Natural killer cell (primary cell): ENCODE measurements at regions not wholly inside any gene's neighbourhood (a gene's known extent, or its start where the extent isn't known, plus 50 kb on each side); places are given as distances from the start of the nearest gene placed in this dataset.
"Not testable (repeated sequence)": the region's sequence is repeated elsewhere in the genome, so short reads cannot be mapped to it uniquely, and the experiment has no call there.

ENCODE experiments used
- ATAC-seq, 3 donors: fragments of 150-1000 bp in 2 of 3; fragments of 200-7000 bp in 1 of 3; cut with Tn5 transposase; 1 replicate in 1 of 3; 2 replicates in 2 of 3; pipeline ENCODE4 v1.10.0; 2021; ENCODE audit warnings: mild to moderate bottlenecking in 2 of 3, moderate library complexity in 2 of 3
- DNase-seq, 2 donors: peaks; one replicate each; pipeline versions ENCODE4 v3.0.0 to v3.0.0-alpha.2; 2013 to 2021; ENCODE audit warnings: mixed read lengths in 1 of 2
- H3K27ac ChIP-seq: one replicate; pipeline ENCODE4 v1.5.1; 2013; ENCODE audit warnings: mild to moderate bottlenecking, low read length
- H3K27me3 ChIP-seq: one replicate; pipeline ENCODE4 v1.6.1; 2013; ENCODE audit warnings: low read length; ENCODE audit not compliant: control insufficient read depth, insufficient read depth
- H3K36me3 ChIP-seq: one replicate; pipeline ENCODE4 v1.6.1; 2013; ENCODE audit warnings: low read length; ENCODE audit not compliant: control insufficient read depth, insufficient read depth
- H3K4me1 ChIP-seq: one replicate; pipeline ENCODE4 v1.6.1; 2013; ENCODE audit warnings: low read length; ENCODE audit not compliant: control insufficient read depth, insufficient read depth
- H3K4me3 ChIP-seq: one replicate; pipeline ENCODE4 v1.5.1; 2013; ENCODE audit warnings: low read length
- H3K9me3 ChIP-seq: one replicate; pipeline ENCODE4 v1.6.1; 2013; ENCODE audit warnings: low read length; ENCODE audit not compliant: control insufficient read depth, insufficient read depth
- H3K27ac Mint-ChIP-seq, 2 donors: one replicate each; pipeline ENCODE4 v1.8.0; 2022; ENCODE audit warnings: mild to moderate bottlenecking in 2 of 2, mixed read lengths in 2 of 2, moderate library complexity in 1 of 2
- H3K27me3 Mint-ChIP-seq, 2 donors: one replicate each; pipeline ENCODE4 v1.8.0; 2022; ENCODE audit warnings: low read depth in 2 of 2, mixed read lengths in 2 of 2
- H3K36me3 Mint-ChIP-seq: one replicate; pipeline ENCODE4 v1.8.0; 2022; ENCODE audit warnings: mixed read lengths
- H3K4me1 Mint-ChIP-seq, 2 donors: one replicate each; pipeline ENCODE4 v1.8.0; 2022; ENCODE audit warnings: mixed read lengths in 2 of 2
- H3K4me3 Mint-ChIP-seq: one replicate; pipeline ENCODE4 v1.8.0; 2022; ENCODE audit warnings: mild to moderate bottlenecking, moderate library complexity, mixed read lengths
- H3K9me3 Mint-ChIP-seq, 2 donors: one replicate each; pipeline ENCODE4 v1.8.0; 2022; ENCODE audit warnings: mixed read lengths in 2 of 2
- CTCF ChIP-seq: fragments of 200-600 bp; IDR thresholded peaks from one replicate; pipeline ENCODE4 v1.8.0; 2022; ENCODE audit warnings: antibody characterized with exemption
- WGBS: methylation state at CpG from one replicate; pipeline ENCODE4 v1.1.7; 2013; ENCODE audit warnings: missing lambda C conversion rate; ENCODE audit not compliant: insufficient coverage; 5-methylcytosine and 5-hydroxymethylcytosine counted together
- intact Hi-C: fragments of 100-400 bp; cut with micrococcal nuclease; formaldehyde crosslinking; loops from one replicate; pipeline ENCODE4 v1.14.2; 2022

GRCh38 chr1:4132352-4133296 lies 232.6 kb upstream of the C1orf174 start:
- no peaks in the 10 kb centered on the region for H3K36me3 Mint-ChIP-seq
- 83% methylated on average over 52 of the region's 53 CpGs for WGBS

GRCh38 chr1:4133297-4133938 lies 233.3 kb upstream of the C1orf174 start:
- H3K27me3 Mint-ChIP-seq, result no peaks in the 10 kb centered on the region
- Histone ChIP-seq H3K27me3 (no peaks in the 10 kb centered on the region), H3K4me3 (no peak overlapping the region), H3K9me3 (no peaks in the 10 kb centered on the region), H3K36me3 (no peaks in the 10 kb centered on the region), H3K27ac (no peak overlapping the region), H3K4me1 (no peaks in the 10 kb centered on the region)
- no peak overlapping the region for H3K27ac Mint-ChIP-seq
- DNase-seq (no peak), ATAC-seq (no peak)
- H3K9me3 Mint-ChIP-seq, result peaks cover 0 to 10% of the 10 kb centered on the region in 2 donors
- no peak for TF ChIP-seq CTCF
- no peaks in the 10 kb centered on the region for H3K36me3 Mint-ChIP-seq
- no peak overlapping the region for H3K4me3 Mint-ChIP-seq
- intact Hi-C loops, result no loop called here
- WGBS, result 82% methylated on average over 23 of the region's 24 CpGs
- H3K4me1 Mint-ChIP-seq, result no peaks in the 10 kb centered on the region

More at GRCh38 chr1:4132352-4133296, 232.6 kb upstream of the C1orf174 start:
- H3K4me1 ChIP-seq, result no peaks in the 10 kb centered on the region
- Mint-ChIP-seq H3K27me3 (no peaks in the 10 kb centered on the region), H3K4me3 (no peak overlapping the region), H3K4me1 (no peaks in the 10 kb centered on the region), H3K9me3 (peaks cover 0 to 10% of the 10 kb centered on the region in 2 donors), H3K27ac (no peak overlapping the region)
- TF ChIP-seq CTCF, result no peak
- no peaks in the 10 kb centered on the region for H3K9me3 ChIP-seq
- DNase-seq (no peak), ATAC-seq (no peak)
- H3K4me3 ChIP-seq, result no peak overlapping the region
- H3K27me3 ChIP-seq, result no peaks in the 10 kb centered on the region
- H3K27ac ChIP-seq, result no peak overlapping the region
- H3K36me3 ChIP-seq, result no peaks in the 10 kb centered on the region
- intact Hi-C loops, result no loop called here

- no peak overlapping the region for H3K27ac Mint-ChIP-seq
- H3K4me1 Mint-ChIP-seq, result no peaks in the 10 kb centered on the region
- no peaks in the 10 kb centered on the region for H3K9me3 ChIP-seq
- H3K4me3 Mint-ChIP-seq, result no peak overlapping the region
- H3K4me1 ChIP-seq, result no peaks in the 10 kb centered on the region
- TF ChIP-seq CTCF, result no peak
- DNase-seq, result no peak
- no peak for ATAC-seq
- H3K36me3 ChIP-seq, result no peaks in the 10 kb centered on the region
- H3K27me3 Mint-ChIP-seq, result no peaks in the 10 kb centered on the region
- no peaks in the 10 kb centered on the region for H3K36me3 Mint-ChIP-seq
- WGBS, result 83% methylated on average over 7 of the region's 9 CpGs
- peaks cover 0 to 10% of the 10 kb centered on the region in 2 donors for H3K9me3 Mint-ChIP-seq
- H3K27ac ChIP-seq, result no peak overlapping the region
- no peaks in the 10 kb centered on the region for H3K27me3 ChIP-seq
- no peak overlapping the region for H3K4me3 ChIP-seq
- intact Hi-C loops, result no loop called here
These were observed 233.9 kb upstream of the C1orf174 start for GRCh38 chr1:4133939-4134321.

DNA sequence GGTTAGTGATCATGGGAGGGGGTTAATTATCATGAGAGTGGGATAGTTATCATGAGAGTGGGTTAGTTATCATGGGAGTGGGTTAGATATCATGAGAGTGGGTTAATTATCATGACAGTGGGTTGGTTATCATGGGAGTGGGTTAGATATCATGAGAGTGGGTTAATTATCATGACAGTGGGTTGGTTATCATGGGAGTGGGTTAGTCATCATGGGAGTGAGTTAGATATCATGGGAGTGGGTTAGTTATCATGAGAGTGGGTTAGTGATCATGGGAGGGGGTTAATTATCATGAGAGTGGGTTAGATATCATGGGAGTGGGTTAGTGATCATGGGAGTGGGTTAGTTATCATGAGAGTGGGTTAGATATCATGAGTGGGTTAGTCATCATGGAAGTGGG lies 235.8 kb upstream of the C1orf174 start:
- H3K27ac ChIP-seq, H3K9me3 ChIP-seq, H3K36me3 Mint-ChIP-seq, H3K4me1 Mint-ChIP-seq, H3K4me1 ChIP-seq, DNase-seq, H3K4me3 ChIP-seq, H3K27me3 ChIP-seq, H3K27me3 Mint-ChIP-seq, ATAC-seq, H3K27ac Mint-ChIP-seq, H3K4me3 Mint-ChIP-seq, intact Hi-C loops, H3K36me3 ChIP-seq: not testable (repeated sequence)
- H3K9me3 Mint-ChIP-seq, result peaks cover 0 to 10% of the 10 kb centered on the region in 2 donors
